Kidney epithelial cell (primary cell): ENCODE measurements at regions not wholly inside any gene's neighbourhood (a gene's known extent, or its start where the extent isn't known, plus 50 kb on each side); places are given as distances from the start of the nearest gene placed in this dataset.

Source experiments
- DNase-seq: peaks from one replicate; pipeline ENCODE4 v3.0.0-alpha.2; 2010; ENCODE audit warnings: low read depth
- H3K27me3 ChIP-seq: 2 replicates; pipeline ENCODE4 v1.6.0; 2011; ENCODE audit warnings: low read length; ENCODE audit not compliant: control insufficient read depth, insufficient read depth
- H3K36me3 ChIP-seq: 2 replicates; pipeline ENCODE4 v1.5.1; 2011; ENCODE audit warnings: low read length; ENCODE audit not compliant: control insufficient read depth, insufficient read depth
- H3K4me3 ChIP-seq: 2 replicates; pipeline ENCODE4 v1.5.1; 2011; ENCODE audit warnings: low read depth, mild to moderate bottlenecking, control low read depth, low read length
- TF ChIP-seq, protein P1 (sequence below): IDR thresholded peaks from 2 replicates; pipeline ENCODE4 v1.5.1; 2011; ENCODE audit warnings: mild to moderate bottlenecking, moderate library complexity, low read length, control low read depth, inconsistent platforms; ENCODE audit not compliant: insufficient read depth, poor library complexity, severe bottlenecking

- no peak for DNase-seq
Observed at GRCh38 chr16:50972876-50973275, 178.2 kb downstream of the SALL1 start.

DNA sequence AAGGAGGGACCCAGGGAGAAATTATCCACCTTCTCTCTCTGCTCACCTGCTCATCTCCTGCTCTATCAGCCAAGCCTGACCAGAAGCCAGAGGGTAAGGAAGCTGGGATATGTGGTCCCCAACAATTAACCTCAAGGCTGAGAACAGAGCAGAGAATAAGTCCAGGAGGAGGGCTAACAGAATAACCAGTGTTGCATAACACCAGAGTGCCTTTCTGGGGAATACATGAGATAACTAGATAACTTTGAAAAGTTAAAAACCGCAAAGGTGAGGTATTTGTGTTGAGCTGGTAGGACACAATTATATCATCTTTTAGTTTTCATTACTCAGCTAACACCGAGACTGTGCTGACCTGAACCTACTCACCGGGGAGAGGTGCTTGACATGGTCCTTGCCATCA lies 180.8 kb downstream of the SALL1 start:
- Histone ChIP-seq H3K36me3 (no peaks in the 10 kb centered on the region), H3K4me3 (no peak overlapping the region), H3K27me3 (peaks cover 2% of the 10 kb centered on the region)
- TF ChIP-seq, protein P1, sequence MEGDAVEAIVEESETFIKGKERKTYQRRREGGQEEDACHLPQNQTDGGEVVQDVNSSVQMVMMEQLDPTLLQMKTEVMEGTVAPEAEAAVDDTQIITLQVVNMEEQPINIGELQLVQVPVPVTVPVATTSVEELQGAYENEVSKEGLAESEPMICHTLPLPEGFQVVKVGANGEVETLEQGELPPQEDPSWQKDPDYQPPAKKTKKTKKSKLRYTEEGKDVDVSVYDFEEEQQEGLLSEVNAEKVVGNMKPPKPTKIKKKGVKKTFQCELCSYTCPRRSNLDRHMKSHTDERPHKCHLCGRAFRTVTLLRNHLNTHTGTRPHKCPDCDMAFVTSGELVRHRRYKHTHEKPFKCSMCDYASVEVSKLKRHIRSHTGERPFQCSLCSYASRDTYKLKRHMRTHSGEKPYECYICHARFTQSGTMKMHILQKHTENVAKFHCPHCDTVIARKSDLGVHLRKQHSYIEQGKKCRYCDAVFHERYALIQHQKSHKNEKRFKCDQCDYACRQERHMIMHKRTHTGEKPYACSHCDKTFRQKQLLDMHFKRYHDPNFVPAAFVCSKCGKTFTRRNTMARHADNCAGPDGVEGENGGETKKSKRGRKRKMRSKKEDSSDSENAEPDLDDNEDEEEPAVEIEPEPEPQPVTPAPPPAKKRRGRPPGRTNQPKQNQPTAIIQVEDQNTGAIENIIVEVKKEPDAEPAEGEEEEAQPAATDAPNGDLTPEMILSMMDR = no peak
- no peak for DNase-seq

More at GRCh38 chr16:50972876-50973275, 178.2 kb downstream of the SALL1 start:
- TF ChIP-seq, protein P1 = no peak
- no peaks in the 10 kb centered on the region for H3K36me3 ChIP-seq
- peaks cover 2% of the 10 kb centered on the region for H3K27me3 ChIP-seq
- H3K4me3 ChIP-seq = no peak overlapping the region

DNA sequence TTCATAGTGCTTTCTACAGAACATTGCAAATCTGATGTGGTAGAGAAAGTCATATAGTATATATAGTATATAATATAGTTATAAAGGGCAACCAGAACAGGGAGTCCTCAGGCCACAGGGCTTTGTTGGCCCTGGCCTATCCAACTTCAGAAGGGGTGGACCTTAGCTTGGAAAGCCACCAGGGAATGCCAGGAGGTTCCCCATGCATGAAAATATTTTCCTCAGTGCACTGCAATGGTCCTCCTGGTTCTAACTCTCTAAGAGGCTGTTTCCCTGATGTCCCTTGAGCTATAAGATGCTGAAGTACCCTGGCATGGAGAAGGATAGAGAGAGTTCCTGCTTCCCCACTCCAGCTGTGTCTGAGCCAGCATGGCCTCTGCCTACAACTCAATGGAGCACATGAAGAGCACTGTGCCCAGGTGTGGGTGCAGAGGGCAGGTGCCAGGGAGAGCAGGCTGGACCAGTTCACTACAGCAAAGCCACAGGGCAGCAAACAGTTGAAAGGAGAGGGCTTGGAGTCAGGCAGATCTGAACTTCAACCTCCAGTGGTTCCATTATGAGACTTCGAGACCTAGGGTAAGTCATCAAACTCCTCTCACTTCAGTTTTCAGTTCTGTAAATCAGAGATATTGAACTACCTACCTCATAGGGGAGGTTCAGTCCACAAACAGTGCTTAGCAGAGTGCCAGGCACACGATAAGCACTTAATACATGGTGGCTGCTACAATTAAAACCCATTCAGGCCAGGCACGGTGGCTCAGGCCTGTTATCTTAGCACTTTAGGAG lies 183.1 kb downstream of the SALL1 start:
- TF ChIP-seq, protein P1 = no peak
- Histone ChIP-seq H3K27me3 (peaks cover 2% of the 10 kb centered on the region), H3K36me3 (no peaks in the 10 kb centered on the region), H3K4me3 (no peak overlapping the region)
- no peak for DNase-seq

GRCh38 chr16:50964491-50964890 lies 186.6 kb downstream of the SALL1 start:
- TF ChIP-seq, protein P1 = no peak
- H3K27me3 ChIP-seq = no peaks in the 10 kb centered on the region
- DNase-seq = no peak
- no peaks in the 10 kb centered on the region for H3K36me3 ChIP-seq
- no peak overlapping the region for H3K4me3 ChIP-seq

DNA sequence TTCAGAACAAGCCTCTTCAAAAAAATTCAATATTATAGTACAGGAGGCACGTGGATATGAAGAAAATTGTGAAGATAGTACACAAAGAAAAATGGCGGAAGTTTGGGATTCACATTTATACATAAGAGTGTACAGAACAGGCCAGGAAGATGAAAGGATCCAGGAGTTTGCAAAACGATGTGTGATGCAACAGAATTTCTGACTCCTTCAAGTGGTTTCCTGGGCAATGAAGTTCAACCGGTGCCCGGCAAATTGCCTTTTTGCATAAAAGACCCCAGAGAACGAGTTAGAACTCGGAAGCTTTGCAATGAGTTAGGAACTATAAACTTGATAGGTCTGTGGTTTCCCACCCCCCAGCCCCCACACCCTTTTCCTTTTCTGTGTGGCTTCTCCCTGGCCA lies 189.1 kb downstream of the SALL1 start:
- no peak for DNase-seq
- TF ChIP-seq, protein P1 = no peak
- no peaks in the 10 kb centered on the region for H3K36me3 ChIP-seq
- no peaks in the 10 kb centered on the region for H3K27me3 ChIP-seq
- H3K4me3 ChIP-seq = no peak overlapping the region
